HL-60 (cell line): ENCODE measurements at regions not wholly inside any gene's neighbourhood (a gene's known extent, or its start where the extent isn't known, plus 50 kb on each side); places are given as distances from the start of the nearest gene placed in this dataset.
A peak's percentile ranks its signal among the peaks of the same experiment; 100 is the strongest.
"Not testable (repeated sequence)": the region's sequence is repeated elsewhere in the genome, so short reads cannot be mapped to it uniquely, and the experiment has no call there.

Experiments
- DNase-seq, 2 experiments: peaks; one replicate each; pipeline ENCODE4 v3.0.0-alpha.2; 2010 to 2020; ENCODE audit warnings: low read depth in 1 of 2, low spot score in 1 of 2
- H3K27ac ChIP-seq: fragments of 250-450 bp; sonication (Bioruptor Pico); replicated peaks from 2 replicates; pipeline ENCODE4 v1.5.1; 2020; ENCODE audit warnings: mild to moderate bottlenecking, moderate library complexity
- H3K27me3 ChIP-seq: fragments of 250-450 bp; sonication (Bioruptor Pico); 2 replicates; pipeline ENCODE4 v1.5.1; 2021; ENCODE audit warnings: mild to moderate bottlenecking, moderate library complexity; ENCODE audit not compliant: insufficient read depth, poor library complexity, severe bottlenecking
- H3K4me3 ChIP-seq: replicated peaks from 2 replicates; pipeline ENCODE4 v1.5.1; 2011; ENCODE audit warnings: mild to moderate bottlenecking, control low read depth, low read length; ENCODE audit not compliant: insufficient read depth
- CTCF ChIP-seq: IDR thresholded peaks from one replicate; pipeline ENCODE4 v1.5.1; 2011; ENCODE audit warnings: low read length, control low read depth, inconsistent platforms; ENCODE audit not compliant: insufficient read depth
- GABPA ChIP-seq: IDR thresholded peaks from 2 replicates; pipeline ENCODE4 v1.6.1; 2012; ENCODE audit warnings: low read depth
- POLR2AphosphoS5 ChIP-seq: IDR thresholded peaks from 2 replicates; pipeline ENCODE4 v1.6.1; 2012; ENCODE audit warnings: low read depth
- SPI1 ChIP-seq: IDR thresholded peaks from 2 replicates; pipeline ENCODE4 v1.6.1; 2012; ENCODE audit warnings: low read depth, mild to moderate bottlenecking, borderline replicate concordance
- TF ChIP-seq, protein P1 (sequence below): IDR thresholded peaks from 2 replicates; pipeline ENCODE4 v1.6.1; 2012; ENCODE audit warnings: low read depth; ENCODE audit not compliant: insufficient replicate concordance

- no peak overlapping the region for H3K27ac ChIP-seq
- H3K4me3 ChIP-seq, result no peak overlapping the region
- TF ChIP-seq, protein P1, sequence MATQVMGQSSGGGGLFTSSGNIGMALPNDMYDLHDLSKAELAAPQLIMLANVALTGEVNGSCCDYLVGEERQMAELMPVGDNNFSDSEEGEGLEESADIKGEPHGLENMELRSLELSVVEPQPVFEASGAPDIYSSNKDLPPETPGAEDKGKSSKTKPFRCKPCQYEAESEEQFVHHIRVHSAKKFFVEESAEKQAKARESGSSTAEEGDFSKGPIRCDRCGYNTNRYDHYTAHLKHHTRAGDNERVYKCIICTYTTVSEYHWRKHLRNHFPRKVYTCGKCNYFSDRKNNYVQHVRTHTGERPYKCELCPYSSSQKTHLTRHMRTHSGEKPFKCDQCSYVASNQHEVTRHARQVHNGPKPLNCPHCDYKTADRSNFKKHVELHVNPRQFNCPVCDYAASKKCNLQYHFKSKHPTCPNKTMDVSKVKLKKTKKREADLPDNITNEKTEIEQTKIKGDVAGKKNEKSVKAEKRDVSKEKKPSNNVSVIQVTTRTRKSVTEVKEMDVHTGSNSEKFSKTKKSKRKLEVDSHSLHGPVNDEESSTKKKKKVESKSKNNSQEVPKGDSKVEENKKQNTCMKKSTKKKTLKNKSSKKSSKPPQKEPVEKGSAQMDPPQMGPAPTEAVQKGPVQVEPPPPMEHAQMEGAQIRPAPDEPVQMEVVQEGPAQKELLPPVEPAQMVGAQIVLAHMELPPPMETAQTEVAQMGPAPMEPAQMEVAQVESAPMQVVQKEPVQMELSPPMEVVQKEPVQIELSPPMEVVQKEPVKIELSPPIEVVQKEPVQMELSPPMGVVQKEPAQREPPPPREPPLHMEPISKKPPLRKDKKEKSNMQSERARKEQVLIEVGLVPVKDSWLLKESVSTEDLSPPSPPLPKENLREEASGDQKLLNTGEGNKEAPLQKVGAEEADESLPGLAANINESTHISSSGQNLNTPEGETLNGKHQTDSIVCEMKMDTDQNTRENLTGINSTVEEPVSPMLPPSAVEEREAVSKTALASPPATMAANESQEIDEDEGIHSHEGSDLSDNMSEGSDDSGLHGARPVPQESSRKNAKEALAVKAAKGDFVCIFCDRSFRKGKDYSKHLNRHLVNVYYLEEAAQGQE, result no peak
- TF ChIP-seq POLR2AphosphoS5, result no peak
- no peak for TF ChIP-seq GABPA
- no peak for TF ChIP-seq SPI1
- TF ChIP-seq CTCF, result no peak
- H3K27me3 ChIP-seq, result no peaks in the 10 kb centered on the region
- DNase-seq, result peak; percentile 6 to 12
Measured at GRCh38 chr12:102642199-102642598, 161.8 kb upstream of the IGF1 start.

- not testable (repeated sequence) for DNase-seq, H3K27me3 ChIP-seq, H3K4me3 ChIP-seq, H3K27ac ChIP-seq
Measured at GRCh38 chr12:102640658-102641057, 160.3 kb upstream of the IGF1 start.

DNA sequence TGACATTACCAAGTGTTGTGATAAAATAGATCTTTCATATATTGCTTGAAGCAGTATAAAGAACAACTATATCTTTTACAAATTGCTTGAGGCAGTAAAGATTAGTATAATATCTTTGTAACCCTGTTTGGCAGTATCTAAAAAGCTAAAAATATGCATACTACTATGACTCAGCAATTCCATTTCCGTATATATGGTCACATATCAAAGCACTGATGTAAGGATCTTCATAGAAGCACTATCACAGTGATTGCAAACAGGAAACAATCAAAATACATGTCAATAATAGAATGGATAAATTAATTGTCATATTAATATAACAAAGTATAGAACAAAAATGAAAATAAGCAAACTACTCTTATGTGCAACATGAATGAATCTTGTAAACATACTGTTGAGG, 158.4 kb upstream of the IGF1 start:
- no peak overlapping the region for H3K27ac ChIP-seq

More for the DNA sequence above, 158.4 kb upstream of the IGF1 start:
- TF ChIP-seq POLR2AphosphoS5 (no peak), CTCF (no peak), SPI1 (no peak), GABPA (no peak)
- TF ChIP-seq, protein P1, result no peak
- Histone ChIP-seq H3K27me3 (no peaks in the 10 kb centered on the region), H3K4me3 (no peak overlapping the region)
- no peak for DNase-seq
